Right atrium auricular region (tissue), 2 donors: ENCODE measurements at regions not wholly inside any gene's neighbourhood (a gene's known extent, or its start where the extent isn't known, plus 50 kb on each side); places are given as distances from the start of the nearest gene placed in this dataset.

Source experiments
- DNase-seq: peaks from one replicate; pipeline ENCODE4 v3.0.0-alpha.2; 2019; ENCODE audit warnings: low spot score
- H3K27ac ChIP-seq, 2 donors: fragments of 200-600 bp; sonication (generic); 1 replicate in 1 of 2; 2 replicates in 1 of 2; pipeline ENCODE4 v1.5.1; 2016 to 2019
- H3K27me3 ChIP-seq, 2 donors: fragments of 200-600 bp; sonication (generic); one replicate each; pipeline versions ENCODE4 v1.5.1 to v1.6.0; 2017 to 2019
- H3K36me3 ChIP-seq: fragments of 200-600 bp; sonication (generic); one replicate; pipeline ENCODE4 v1.5.1; 2016
- H3K4me1 ChIP-seq, 2 donors: fragments of 200-600 bp; sonication (generic); one replicate each; pipeline versions ENCODE4 v1.5.1 to v1.6.0; 2017 to 2019
- H3K4me3 ChIP-seq, 2 donors: fragments of 200-600 bp; sonication (generic); 1 replicate in 1 of 2; 2 replicates in 1 of 2; pipeline ENCODE4 v1.5.1; 2017 to 2019; ENCODE audit warnings: mild to moderate bottlenecking in 1 of 2, moderate library complexity in 1 of 2
- H3K9me3 ChIP-seq, 2 donors: fragments of 200-600 bp; sonication (generic); one replicate each; pipeline ENCODE4 v1.5.1; 2019
- TF ChIP-seq, protein P1 (sequence below), 2 donors: fragments of 200-600 bp; sonication (generic); IDR thresholded peaks; one replicate each; pipeline ENCODE4 v1.5.1; 2019; ENCODE audit warnings: antibody characterized with exemption in 2 of 2

- H3K27me3 ChIP-seq = no peaks in the 10 kb centered on the region
- H3K4me1 ChIP-seq = no peaks in the 10 kb centered on the region
- no peaks in the 10 kb centered on the region for H3K9me3 ChIP-seq
- H3K36me3 ChIP-seq = no peaks in the 10 kb centered on the region
- no peak overlapping the region for H3K4me3 ChIP-seq
- TF ChIP-seq, protein P1, sequence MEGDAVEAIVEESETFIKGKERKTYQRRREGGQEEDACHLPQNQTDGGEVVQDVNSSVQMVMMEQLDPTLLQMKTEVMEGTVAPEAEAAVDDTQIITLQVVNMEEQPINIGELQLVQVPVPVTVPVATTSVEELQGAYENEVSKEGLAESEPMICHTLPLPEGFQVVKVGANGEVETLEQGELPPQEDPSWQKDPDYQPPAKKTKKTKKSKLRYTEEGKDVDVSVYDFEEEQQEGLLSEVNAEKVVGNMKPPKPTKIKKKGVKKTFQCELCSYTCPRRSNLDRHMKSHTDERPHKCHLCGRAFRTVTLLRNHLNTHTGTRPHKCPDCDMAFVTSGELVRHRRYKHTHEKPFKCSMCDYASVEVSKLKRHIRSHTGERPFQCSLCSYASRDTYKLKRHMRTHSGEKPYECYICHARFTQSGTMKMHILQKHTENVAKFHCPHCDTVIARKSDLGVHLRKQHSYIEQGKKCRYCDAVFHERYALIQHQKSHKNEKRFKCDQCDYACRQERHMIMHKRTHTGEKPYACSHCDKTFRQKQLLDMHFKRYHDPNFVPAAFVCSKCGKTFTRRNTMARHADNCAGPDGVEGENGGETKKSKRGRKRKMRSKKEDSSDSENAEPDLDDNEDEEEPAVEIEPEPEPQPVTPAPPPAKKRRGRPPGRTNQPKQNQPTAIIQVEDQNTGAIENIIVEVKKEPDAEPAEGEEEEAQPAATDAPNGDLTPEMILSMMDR (IDR thresholded peaks at IDR 0.05) = no peak
- DNase-seq = no peak
- H3K27ac ChIP-seq = no peak overlapping the region
These were observed 1505.4 kb downstream of the SI start for GRCh38 chr3:163572856-163573255.

DNA sequence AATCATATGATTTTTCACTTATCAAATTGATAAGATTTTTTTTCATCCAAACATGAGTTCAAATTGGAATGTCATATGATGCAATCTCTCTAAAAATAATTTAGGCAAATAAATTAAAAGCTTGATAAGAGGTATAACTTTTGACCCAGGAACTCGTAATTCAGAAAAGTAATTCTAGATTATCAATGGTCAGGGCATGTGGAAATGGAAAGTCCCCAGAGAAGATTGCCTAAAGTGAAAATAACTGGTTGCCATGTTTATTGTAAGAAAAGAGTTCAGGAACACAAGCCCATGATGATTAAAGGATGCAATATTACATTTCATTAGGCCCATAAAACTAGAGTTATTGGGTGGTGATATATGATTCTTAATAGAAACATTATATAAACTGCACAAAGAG lies 1514.8 kb downstream of the SI start:
- no peaks in the 10 kb centered on the region for H3K27me3 ChIP-seq
- TF ChIP-seq, protein P1 (IDR thresholded peaks at IDR 0.05) = no peak

DNA sequence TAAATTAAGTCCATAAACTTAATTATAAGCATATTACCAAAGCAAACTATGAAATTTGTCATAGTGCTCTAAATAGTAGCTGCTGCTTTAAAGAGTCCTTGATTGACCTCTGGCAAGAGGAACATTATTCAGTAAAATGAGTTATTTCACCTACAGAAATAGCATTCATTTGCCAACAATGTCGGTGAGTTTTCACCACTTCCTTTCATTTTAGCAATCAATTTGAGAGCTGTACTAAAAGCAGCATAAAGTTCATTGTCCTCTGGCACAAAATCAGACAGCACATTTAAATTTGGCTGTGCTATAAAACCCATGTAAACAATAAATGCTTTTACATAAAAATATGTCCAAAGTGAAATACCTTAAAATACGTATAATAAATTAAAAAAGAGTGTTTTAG lies 1515.7 kb downstream of the SI start:
- Histone ChIP-seq H3K4me1 (no peaks in the 10 kb centered on the region), H3K36me3 (no peaks in the 10 kb centered on the region), H3K4me3 (no peak overlapping the region), H3K9me3 (no peaks in the 10 kb centered on the region), H3K27ac (no peak overlapping the region), H3K27me3 (no peaks in the 10 kb centered on the region)
- DNase-seq = no peak
- TF ChIP-seq, protein P1 (IDR thresholded peaks at IDR 0.05) = no peak

More for the DNA sequence above, 1514.8 kb downstream of the SI start:
- no peaks in the 10 kb centered on the region for H3K9me3 ChIP-seq
- H3K4me3 ChIP-seq = no peak overlapping the region
- H3K4me1 ChIP-seq = no peaks in the 10 kb centered on the region
- H3K27ac ChIP-seq = no peak overlapping the region
- no peaks in the 10 kb centered on the region for H3K36me3 ChIP-seq
- DNase-seq = no peak

- no peaks in the 10 kb centered on the region for H3K36me3 ChIP-seq
- DNase-seq = no peak
- H3K9me3 ChIP-seq = no peaks in the 10 kb centered on the region
- H3K4me3 ChIP-seq = no peak overlapping the region
- no peaks in the 10 kb centered on the region for H3K4me1 ChIP-seq
- no peaks in the 10 kb centered on the region for H3K27me3 ChIP-seq
- TF ChIP-seq, protein P1 (IDR thresholded peaks at IDR 0.05) = no peak
- no peak overlapping the region for H3K27ac ChIP-seq
These were observed 1517.1 kb downstream of the SI start for GRCh38 chr3:163561151-163561550.

DNA sequence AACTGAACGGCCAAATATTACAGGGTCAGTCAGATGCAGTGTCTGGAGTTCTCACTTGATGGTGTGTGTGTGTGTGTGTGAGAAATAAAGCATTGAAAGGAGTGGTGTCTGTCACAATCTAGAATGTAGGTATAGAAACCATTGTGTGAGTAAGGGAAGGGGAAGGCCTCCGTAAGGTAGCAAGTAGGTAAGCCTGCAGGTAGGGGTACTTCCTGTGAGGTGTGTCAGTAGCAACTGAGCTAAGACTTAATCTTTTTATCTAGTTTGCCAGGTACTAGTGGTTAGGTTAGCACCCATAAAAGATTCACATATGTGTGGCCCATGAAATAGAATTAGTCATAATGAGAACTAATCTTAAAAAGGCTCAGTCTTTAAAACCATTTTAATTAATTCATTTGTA lies 1517.8 kb downstream of the SI start:
- Histone ChIP-seq H3K27me3 (no peaks in the 10 kb centered on the region), H3K9me3 (no peaks in the 10 kb centered on the region), H3K4me1 (no peaks in the 10 kb centered on the region), H3K27ac (no peak overlapping the region), H3K4me3 (no peak overlapping the region), H3K36me3 (no peaks in the 10 kb centered on the region)
- TF ChIP-seq, protein P1 (IDR thresholded peaks at IDR 0.05) = no peak
- DNase-seq = no peak

DNA sequence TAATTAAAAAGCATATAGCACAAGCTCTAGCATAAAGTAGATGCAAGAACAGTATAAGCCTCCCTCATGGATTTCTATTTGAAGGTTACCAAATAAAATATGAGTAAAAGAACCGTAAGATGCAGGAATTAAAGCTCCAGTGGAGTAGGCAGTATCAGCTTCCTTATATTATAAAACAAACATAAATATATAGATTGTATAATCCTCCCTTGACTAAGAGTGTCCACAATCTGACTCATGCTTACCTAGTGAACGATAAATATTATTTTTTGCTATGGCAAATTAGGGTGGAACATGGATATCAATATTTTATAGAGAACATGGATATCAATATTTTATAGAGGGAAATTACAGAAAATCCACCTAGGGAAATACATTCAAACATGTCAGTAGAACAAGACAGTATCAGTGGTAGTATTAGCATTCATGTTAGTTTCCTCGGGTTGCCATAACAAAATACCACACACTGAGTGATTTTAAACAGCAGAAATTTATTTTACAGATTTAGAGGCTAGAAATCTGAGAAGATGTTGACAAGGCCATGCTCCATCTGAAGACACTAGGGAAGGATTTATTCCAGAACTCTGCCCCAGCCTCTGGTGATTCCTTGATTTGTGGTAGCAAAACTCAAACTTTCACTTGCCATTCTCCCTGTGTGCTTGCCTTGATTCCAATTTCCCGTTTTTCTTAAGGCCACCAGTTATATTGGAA lies 1521.3 kb downstream of the SI start:
- H3K36me3 ChIP-seq = no peaks in the 10 kb centered on the region

More for the DNA sequence above, 1521.3 kb downstream of the SI start:
- Histone ChIP-seq H3K27me3 (no peaks in the 10 kb centered on the region), H3K27ac (no peak overlapping the region), H3K4me3 (no peak overlapping the region), H3K9me3 (no peaks in the 10 kb centered on the region), H3K4me1 (no peaks in the 10 kb centered on the region)
- TF ChIP-seq, protein P1 (IDR thresholded peaks at IDR 0.05) = no peak
- DNase-seq = no peak
